HG03354 (cell line): ENCODE measurements at regions not wholly inside any gene's neighbourhood (a gene's known extent, or its start where the extent isn't known, plus 50 kb on each side); places are given as distances from the start of the nearest gene placed in this dataset.

Experiments
- ATAC-seq: cut with Tn5 transposase; IDR thresholded peaks from one replicate; pipeline ENCODE4 v1.9.1; 2021; ENCODE audit warnings: mild to moderate bottlenecking; ENCODE audit not compliant: unreplicated experiment, poor library complexity, severe bottlenecking

DNA sequence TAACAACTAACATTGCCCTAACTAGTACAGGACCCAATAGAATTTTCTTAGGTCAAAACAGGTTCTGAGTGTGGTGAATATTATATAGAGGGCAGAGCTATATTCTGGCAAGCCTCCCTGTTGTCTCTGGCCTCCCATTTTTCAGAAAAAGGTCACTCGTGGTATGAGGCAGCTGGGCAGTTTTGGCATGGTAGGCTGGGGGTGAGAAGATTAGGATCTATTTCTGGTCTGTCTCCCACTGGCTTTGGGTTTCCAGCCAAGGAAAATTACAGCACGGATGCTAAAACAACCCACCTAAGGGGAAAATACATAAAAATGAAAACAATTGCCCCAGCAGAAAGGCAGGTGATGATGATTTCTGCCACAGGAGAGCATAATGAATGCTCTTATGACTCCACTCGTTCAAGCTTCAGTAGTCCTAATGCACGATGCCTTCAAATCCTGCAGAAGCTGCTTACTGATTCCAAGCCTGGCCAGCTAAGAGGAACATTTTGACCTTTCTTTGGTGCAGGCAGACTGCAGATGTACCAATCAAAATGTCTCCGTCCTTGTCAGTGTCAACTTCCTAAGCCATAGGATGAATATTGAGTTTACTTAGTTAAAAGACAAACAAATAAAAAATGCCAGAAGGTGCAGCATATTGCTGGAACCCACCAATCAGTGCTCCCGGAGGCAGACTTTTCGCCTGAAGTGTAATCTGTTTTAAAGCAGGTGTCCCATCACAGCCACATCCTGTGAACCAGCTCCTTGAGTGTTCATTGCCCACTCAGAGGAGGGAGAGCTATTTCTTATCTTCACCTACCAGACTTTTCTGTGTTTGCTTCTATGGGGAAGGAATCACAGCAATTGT, 435.4 kb downstream of the ZSWIM6 start:
- no peak for ATAC-seq

DNA sequence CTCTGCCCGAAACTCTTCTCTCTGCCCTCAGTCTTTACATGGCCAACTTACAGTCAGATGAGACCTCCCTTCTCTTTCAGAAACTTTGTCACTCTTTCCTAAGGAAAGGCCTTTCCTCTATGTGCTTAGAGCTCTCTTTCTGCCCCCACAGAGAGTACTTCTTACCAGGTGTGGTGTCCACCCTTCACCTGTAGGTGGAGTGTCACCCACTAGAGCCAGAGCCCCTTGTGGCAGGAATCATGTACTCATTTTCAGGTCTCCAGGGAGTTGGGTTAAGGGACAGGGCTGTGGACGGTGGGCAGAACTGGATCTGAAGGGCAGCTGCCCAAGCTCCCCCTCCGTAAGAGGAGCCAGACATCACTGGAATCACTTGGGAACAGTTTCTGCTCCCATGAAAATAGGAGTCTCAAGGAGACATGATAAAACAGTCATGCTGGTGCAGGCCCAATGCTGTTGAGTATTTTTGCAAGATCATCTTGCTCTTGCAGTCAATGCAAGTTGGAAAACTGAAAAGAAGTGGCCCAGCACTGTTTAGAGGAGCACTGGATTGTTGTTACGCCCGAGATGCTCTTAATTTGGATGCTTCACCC, 436.7 kb downstream of the ZSWIM6 start:
- peak; percentile 99 for ATAC-seq

DNA sequence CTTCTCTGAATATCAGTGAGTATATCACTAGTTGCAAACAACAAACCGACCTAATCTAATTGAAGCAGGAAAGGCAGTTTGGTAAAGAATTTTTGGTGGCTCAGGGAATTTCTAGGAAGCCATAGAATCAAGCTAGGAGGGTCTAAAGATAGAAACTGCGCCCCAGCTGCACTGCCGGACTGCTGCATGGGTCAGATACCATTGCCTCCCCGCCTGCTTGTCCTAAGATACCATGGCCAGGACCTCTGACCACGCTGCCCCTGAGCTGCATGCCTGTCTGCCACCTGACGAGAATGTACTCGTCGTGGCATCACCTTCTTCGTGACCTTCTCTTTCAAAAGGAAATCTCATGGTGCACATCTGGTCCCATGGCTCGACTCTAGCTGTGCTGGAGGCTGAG, 439.0 kb downstream of the ZSWIM6 start:
- ATAC-seq: no peak

DNA sequence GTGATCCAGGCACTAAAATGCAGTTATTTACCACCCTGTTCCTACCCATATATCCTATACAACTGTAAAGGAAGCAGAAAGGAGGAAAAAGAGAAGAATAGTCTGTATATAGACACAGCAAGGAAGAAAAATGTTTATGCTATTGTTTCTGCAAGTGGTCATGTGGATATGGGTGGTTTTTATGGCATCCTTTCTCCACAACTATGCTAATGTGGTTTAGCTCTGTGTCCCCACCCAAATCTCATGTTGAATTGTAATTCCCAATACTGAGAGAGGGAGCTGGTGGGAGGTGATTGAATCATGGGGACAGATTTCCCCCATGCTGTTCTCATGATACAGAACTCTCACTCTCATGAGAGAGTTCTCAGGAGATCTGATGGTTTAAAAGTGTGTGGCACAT, 439.8 kb downstream of the ZSWIM6 start:
- ATAC-seq: no peak

DNA sequence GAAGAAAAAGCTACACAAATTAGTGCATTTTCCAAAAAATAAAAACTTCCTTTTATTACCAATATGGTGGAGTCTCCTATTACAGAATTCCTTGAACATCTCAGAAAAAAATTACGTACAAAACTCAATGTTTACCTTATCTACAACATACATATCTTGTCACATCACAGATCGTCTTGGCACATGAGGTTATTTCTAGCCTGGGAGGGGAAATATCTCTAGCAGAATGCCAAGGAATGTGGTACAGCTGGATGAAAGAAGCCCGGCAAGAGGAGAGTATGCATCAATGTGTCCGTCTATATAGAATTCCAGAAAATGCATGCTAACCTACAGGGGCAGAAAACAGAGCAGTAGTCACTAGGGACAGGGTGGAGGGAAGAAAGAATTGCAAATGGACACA, 443.8 kb downstream of the ZSWIM6 start:
- no peak for ATAC-seq

DNA sequence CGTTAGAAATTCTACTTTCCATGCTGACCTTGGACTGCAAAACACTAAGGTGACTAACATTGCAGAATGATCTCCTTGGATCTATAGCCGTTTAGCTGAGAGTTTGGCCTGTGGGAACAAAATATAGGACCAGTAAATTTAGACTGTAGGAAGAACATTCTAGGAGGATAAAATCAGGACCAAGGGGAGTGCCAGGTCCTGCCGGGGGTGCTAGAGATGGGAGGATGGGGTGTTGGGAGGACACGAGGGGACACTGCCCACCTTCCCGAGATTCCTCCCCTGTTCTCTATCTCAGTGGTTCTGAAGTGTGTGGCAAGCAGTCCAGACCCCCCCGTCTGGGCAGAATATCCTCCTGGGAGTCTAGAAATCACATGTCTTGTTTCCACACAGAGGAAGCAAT, 445.2 kb downstream of the ZSWIM6 start:
- ATAC-seq: no peak

DNA sequence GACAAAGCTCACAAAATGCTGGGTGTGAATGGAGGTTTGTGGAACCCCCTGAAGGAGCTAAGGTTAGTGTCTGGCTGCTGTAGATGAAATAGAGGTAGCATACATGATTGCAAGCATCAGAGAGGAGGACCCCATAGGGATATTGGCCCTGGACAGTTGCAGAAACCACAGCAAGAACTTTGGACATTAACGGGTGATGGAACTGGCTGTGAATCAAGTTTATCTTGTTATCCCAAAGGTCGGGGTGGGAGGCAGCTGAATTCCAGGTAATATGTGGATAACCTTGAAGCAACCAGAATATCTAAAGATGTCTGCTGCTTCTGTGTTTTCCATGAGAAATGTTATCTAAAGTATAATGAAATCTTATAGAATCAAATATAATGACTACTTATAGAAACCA, 447.7 kb downstream of the ZSWIM6 start:
- ATAC-seq: no peak

DNA sequence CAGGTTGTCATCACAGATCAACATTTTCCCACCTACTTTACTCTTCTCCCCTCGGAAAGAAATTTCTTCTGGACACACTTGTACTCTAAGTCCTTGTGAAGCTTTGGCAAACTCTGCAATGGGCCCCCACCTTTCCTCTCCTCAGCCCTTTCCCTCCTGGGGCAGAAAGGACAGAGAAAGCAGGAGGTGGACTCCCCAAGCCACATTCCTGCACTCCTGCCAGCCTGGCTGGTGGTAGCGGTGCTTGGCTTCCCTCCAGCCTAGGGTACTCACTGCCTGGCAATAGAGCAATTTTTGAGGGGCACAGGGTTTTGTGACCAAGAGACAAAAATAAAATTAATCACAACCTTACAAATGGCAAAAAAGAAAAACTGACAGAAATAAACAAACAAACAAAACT, 451.4 kb downstream of the ZSWIM6 start:
- ATAC-seq: no peak

DNA sequence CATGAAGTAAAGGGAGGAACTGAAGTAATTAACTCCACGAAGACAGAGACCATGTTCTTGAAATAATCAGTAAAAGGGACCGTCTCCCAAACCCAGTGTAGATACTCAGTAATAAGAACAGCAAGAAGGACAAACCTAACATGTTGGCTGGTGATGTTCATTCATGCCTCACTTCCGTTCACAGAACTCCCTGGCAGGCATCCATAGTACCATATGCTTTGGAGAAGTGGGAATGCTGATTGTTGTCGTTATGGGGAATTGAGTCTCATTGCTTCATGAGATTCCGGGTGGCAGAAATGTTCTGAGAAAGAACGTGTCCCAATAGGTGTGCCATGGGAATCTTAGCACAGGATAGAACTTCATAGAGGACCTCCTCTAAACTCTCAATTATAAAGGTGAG, 452.3 kb downstream of the ZSWIM6 start:
- ATAC-seq: no peak

DNA sequence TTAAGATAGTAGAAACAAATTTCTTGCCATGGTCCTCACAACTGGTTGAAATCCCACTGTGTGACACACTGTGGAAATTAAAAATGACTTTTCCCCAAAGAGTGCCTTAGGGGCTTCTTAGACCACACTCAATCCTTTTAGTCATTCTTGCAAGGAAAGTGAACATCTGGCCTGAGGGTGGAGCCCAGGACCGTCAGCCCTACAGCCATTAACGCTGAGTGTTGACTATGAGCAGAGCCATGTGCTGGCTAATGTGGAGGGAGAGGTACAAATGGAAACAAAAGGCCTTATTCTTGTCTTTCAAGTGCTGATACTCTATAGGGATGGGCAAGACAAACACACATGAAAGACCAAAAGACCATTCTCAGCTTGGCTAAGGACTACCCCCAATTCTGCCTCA, 456.5 kb downstream of the ZSWIM6 start:
- no peak for ATAC-seq

DNA sequence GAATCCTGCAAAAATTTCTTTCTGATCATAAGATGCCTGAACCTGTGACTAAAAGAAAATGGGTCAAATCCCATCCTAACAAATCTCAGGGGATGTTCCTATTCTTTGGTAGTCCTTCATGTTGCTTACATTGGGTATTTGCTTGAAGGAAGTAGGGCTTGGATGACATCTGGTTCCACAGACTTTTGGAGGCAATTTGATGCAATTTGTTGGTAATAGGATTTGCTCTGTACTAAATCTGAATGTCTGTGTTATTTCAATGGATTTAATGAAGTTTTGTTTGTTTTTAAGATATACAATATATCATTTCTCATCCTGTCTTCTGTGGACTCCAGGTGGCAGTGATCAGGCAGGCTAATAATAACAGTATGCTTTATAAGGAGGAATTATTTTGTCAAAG, 457.9 kb downstream of the ZSWIM6 start:
- no peak for ATAC-seq

DNA sequence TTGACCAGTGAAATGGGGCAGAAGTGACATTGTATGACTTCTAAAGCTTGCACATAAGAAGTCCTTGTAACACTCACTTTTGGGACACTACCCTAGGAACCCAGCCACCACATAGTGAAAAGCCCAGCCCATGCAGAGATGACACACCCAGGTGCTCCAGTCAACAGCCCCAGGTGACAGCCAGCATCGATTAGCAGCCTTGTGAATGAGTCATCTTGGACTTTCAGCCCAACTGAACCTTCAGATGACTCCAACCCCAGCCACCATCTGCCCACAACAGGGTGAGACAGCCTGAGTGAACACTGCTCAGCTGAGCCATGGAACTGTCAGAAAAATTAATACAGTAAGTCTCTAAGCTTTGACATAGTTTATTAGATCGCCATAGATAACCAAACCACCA, 458.6 kb downstream of the ZSWIM6 start:
- ATAC-seq: peak; percentile 82

DNA sequence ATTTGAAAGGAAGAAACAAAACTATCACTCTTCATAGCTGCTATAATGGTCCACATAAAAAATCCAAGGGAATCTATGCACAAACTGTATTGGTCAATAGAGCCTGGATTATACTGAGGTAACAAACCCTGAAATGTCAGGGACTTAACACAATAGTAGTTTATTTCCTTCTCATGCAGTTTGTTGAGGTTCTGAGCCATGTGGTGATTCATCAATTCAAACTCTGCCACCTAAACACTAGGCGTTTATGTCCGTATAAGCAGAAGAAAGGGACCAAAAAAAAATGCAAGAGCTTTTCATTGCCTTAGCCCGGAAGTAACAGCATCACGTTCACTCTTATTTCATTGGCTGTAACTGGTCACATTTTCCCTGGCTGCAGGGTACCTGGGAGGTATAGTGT, 464.7 kb downstream of the ZSWIM6 start:
- no peak for ATAC-seq

DNA sequence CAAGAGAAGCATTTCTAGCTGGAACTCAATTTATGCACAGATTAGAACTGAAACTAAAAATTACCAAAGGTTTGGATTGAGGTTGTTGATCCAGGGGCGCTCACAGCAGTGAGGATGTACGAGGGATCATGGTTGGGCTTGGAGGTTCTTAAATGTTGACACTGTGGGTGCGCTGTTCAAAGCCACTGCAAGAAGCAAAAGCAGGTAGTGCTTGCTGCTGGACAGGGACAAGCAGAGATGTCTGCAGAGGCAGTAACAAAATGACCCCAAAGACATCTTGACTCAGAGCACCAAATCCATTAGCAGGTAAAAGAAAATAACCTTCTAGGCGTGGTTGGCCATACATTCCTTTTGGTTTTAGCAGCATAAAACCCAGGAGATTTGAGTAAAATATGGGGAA, 468.4 kb downstream of the ZSWIM6 start:
- ATAC-seq: no peak

DNA sequence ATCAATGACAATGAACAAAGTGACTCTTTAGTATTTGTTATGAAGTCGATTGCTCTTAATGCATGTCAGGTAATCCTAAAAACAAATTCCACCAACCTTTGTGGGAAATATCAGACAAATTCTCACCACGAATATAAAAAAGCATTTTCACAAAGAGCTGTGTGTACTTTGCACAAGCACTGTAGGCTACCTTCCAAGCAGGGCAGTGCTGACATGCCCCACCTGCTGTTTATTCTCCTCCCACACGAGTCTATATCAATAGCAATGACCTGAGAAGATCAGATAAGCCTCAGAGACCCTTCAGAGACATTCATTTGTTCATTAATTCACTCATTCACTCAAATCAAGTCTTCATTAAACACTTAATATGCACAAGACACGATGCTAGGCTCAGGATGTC, 469.1 kb downstream of the ZSWIM6 start:
- no peak for ATAC-seq

DNA sequence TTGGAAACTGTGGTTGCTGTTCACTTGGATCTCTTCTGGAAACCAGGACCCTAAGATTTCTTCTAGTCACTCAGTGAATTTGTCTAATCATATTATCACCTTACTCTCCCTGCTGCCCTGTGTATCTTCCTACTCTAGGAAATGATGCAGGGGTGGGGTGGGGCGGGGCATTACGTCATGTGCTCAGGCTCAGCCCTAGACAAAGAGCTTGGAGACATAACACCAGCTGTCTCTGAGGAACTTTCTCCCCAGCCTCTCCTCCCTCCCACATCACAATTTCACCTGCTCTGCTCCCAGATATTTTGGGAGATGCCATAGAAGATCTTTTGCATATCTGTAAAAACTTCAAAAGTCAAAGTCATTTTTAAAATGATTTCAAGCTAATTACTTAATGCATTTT, 470.4 kb downstream of the ZSWIM6 start:
- ATAC-seq: no peak

DNA sequence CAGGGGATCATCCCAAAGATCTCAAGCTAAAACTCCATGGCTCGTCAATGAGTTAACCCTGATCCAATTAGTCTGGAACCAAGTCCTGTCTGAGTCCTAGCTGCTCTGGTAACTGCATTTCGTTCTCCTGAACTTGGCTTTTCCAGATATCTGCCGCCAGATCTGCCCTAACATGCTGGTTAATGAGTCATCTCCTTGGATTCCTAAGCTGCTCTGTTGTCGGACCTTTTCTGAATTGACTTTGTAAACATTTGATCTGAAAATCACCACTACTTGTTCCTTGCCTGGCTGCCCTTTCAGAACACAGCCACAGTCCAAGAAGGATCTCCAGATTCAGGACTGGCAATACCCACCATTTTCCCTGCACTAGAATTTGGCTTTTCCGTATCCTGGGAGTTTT, 473.0 kb downstream of the ZSWIM6 start:
- ATAC-seq: no peak

DNA sequence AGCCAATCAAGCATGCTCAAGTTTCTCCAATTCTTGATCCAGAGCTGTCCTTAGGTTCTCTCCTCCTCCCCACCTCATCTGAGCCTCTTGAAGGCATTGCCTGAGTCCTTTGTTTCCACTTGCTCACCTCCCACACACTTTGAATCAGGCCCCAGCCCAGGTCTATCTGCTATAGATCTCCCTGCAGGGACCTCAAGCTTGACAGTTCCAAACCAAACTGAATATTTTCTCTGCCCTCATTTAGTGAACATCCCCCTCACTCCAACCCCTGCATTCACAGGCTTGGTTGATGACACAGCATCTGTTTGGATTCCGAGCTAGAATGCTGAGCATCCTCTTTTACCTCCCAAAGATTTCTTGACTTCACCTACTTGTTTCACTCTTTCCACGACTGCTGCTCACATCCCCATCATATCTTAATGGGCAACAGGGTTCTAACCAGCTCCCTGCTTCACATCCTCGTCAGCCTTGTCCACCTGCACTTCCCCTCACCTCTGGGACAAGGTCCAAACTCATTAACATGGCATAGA, 474.5 kb downstream of the ZSWIM6 start:
- ATAC-seq: no peak

DNA sequence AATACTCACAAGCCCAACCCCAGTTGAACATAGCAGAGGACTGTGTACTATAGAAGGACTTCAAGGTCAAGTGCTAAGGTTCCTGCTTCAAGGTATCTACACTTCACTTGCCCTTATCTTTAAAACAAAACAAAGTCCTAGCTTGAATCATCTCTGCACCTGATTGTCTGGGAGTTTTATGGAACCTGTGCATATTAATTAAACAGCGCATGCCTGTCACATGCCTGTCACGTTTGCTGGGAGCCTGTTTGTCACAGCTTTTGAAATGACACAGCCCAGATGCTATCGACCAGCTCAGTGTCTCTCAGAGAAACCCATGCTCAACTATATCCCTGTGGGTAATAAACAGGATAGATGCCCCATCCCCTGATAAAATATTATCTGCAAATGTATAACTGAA, 476.0 kb downstream of the ZSWIM6 start:
- ATAC-seq: no peak

DNA sequence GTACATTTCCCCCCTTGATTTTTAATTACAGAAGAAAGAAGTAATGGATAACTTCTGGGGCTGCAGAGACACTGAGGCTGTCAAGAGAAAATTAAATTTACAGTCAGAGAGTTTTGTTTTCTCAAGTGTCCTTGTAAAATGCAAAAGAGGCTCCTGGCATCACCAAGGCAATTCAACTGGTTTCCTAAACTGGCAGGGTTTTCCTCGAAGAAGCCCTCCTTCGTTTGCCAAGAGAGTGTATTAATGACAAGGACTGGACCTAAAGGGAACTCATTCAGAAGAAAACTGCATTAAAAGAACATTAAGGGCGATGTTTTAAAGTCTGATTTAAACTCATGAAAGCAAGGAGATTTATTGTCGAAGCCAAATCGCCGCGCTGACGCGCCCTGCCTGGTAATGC, 476.9 kb downstream of the ZSWIM6 start:
- no peak for ATAC-seq

DNA sequence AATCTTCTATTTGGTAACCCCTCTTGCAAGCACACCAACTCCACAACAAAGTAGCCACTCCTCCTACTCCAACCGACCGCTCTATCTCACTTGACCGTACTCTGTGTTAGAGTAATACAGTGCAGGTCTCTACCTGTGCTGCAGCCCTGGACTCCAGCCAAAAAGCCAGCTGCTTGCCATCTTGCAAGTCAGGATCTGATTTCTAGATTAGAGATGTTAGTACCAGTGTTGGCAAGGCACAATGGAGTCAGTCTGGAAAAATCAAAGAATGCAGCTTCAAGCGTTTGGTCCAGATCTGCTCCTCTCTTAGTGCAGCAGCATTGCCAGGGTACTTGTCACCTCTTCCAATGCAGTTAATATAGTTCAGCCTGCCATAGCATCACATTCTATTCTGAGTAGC, 477.6 kb downstream of the ZSWIM6 start:
- ATAC-seq: no peak
